WERI-Rb-1 (cell line): ENCODE measurements at regions not wholly inside any gene's neighbourhood (a gene's known extent, or its start where the extent isn't known, plus 50 kb on each side); places are given as distances from the start of the nearest gene placed in this dataset.
"Not testable (repeated sequence)": the region's sequence is repeated elsewhere in the genome, so short reads cannot be mapped to it uniquely, and the experiment has no call there.

Experiments used
- DNase-seq: peaks from one replicate; pipeline ENCODE4 v3.0.0-alpha.2; 2020
- H3K27ac ChIP-seq: fragments of 250-450 bp; sonication (Bioruptor Pico); 2 replicates; pipeline ENCODE4 v1.5.1; 2020; ENCODE audit warnings: mild to moderate bottlenecking, moderate library complexity
- H3K27me3 ChIP-seq: fragments of 250-450 bp; sonication (Bioruptor Pico); 2 replicates; pipeline ENCODE4 v1.5.1; 2021; ENCODE audit warnings: mild to moderate bottlenecking, low read depth, moderate library complexity; ENCODE audit not compliant: insufficient read depth, severe bottlenecking
- H3K36me3 ChIP-seq: fragments of 250-450 bp; sonication (Bioruptor Pico); 2 replicates; pipeline ENCODE4 v1.5.1; 2020; ENCODE audit warnings: mild to moderate bottlenecking, moderate library complexity
- H3K4me3 ChIP-seq: 2 replicates; pipeline ENCODE4 v1.5.1; 2011; ENCODE audit warnings: low read depth, mild to moderate bottlenecking, control low read depth, low read length
- H3K9me3 ChIP-seq: fragments of 250-450 bp; sonication (Bioruptor Pico); 2 replicates; pipeline ENCODE4 v1.5.1; 2021; ENCODE audit warnings: mild to moderate bottlenecking, moderate library complexity; ENCODE audit not compliant: severe bottlenecking
- TF ChIP-seq, protein P1 (sequence below): IDR thresholded peaks from 2 replicates; pipeline ENCODE4 v1.5.1; 2011; ENCODE audit warnings: low read depth, mild to moderate bottlenecking, control low read depth, inconsistent platforms, low read length

DNA sequence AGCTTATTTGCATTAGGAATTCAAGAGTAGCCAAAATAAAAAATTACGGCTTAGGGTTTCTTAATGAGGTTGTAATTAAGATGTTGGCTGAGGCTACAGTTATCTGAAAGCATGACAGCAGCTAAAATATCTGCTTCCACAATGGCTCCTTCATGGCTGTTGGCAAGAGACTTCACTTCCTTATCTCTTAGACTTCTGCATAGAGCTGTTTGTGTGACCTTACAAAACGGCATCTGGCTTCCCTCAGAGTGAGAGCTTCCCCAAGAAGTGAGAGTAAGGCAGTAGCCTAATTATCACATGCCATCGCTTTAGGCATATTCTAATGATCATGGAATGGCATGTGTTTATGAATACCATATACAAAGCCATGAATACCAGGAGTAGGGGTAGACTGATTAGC, 57.6 kb downstream of the CCDC59 start:
- Histone ChIP-seq H3K9me3 (no peaks in the 10 kb centered on the region), H3K27me3 (no peaks in the 10 kb centered on the region), H3K36me3 (no peaks in the 10 kb centered on the region), H3K27ac (no peak overlapping the region), H3K4me3 (no peak overlapping the region)
- TF ChIP-seq, protein P1, sequence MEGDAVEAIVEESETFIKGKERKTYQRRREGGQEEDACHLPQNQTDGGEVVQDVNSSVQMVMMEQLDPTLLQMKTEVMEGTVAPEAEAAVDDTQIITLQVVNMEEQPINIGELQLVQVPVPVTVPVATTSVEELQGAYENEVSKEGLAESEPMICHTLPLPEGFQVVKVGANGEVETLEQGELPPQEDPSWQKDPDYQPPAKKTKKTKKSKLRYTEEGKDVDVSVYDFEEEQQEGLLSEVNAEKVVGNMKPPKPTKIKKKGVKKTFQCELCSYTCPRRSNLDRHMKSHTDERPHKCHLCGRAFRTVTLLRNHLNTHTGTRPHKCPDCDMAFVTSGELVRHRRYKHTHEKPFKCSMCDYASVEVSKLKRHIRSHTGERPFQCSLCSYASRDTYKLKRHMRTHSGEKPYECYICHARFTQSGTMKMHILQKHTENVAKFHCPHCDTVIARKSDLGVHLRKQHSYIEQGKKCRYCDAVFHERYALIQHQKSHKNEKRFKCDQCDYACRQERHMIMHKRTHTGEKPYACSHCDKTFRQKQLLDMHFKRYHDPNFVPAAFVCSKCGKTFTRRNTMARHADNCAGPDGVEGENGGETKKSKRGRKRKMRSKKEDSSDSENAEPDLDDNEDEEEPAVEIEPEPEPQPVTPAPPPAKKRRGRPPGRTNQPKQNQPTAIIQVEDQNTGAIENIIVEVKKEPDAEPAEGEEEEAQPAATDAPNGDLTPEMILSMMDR, result no peak
- DNase-seq, result no peak

DNA sequence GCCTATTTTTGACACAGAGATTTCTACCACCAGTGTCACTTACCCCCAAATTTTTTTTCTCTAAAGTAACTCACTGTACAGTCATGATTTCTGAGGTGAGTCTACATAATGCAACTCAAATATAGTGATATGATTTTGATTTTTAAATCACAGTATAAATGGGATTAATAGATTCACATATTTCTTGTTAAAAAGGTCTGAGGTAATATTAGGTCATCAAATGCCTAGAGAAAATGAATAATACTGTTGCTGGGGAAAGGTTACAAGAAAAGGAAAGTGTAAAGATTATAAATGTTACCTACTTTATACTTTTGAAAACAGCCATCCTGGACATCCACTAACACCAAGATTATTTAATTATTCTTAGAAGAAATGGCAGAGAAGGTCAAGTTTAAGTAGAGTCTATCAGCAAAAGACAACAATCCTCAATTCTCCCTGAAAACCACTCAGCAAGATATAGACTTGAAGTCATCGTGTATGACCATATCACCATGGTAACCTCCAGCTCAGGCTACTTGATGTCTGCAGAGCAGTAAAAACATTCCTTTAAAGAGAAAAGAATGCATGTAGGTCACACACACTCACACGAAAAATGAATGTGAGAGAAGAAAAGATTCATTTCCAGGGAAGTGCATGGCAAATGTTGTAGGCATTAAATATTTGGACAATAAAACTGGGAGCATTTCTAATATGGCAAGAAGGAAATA, 58.7 kb downstream of the CCDC59 start:
- no peaks in the 10 kb centered on the region for H3K36me3 ChIP-seq
- H3K27me3 ChIP-seq, result no peaks in the 10 kb centered on the region
- H3K9me3 ChIP-seq, result no peaks in the 10 kb centered on the region
- TF ChIP-seq, protein P1, result no peak
- H3K4me3 ChIP-seq, result no peak overlapping the region
- H3K27ac ChIP-seq, result no peak overlapping the region
- DNase-seq, result no peak

DNA sequence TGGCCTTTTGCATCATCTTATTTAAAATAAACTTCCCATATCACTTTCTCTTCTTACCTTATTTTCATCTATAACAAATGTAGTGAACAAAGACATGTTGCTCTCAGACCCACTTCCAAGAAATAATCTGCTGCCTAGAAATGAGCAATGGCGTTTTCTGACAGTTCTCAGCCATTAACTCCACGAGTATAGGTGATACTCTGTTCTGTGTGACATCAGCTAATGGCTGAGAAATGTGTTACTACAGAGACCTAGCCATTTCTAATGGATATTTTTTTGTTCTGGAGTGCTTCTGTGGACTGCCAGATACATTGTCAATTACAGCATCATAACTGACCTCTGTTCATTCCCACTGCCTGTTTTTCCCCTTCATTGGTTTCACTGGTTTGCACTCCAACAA, 67.8 kb downstream of the CCDC59 start:
- no peak overlapping the region for H3K27ac ChIP-seq
- H3K9me3 ChIP-seq, result no peaks in the 10 kb centered on the region
- no peaks in the 10 kb centered on the region for H3K36me3 ChIP-seq
- TF ChIP-seq, protein P1, result no peak
- DNase-seq, result no peak
- H3K4me3 ChIP-seq, result no peak overlapping the region
- no peaks in the 10 kb centered on the region for H3K27me3 ChIP-seq

DNA sequence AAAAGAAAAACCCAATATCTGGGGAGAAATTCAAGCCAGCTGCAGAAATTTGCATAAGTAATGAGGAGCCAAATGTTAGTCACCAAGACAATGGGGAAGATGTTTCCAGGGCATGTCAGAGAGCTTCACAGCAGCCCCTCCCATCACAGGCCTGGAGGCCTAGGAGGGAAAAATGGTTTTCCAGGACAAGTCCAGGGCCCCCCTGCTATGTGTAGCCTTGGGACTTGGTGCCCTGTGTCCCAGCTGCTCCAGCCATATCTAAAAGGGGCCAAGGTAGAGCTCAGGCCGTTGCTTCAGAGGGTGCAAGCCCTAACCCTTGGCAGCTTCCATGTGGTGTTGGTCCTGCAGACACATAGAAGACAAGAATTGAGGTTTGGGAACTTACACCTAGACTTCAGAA, 76.9 kb downstream of the CCDC59 start:
- not testable (repeated sequence) for H3K27me3 ChIP-seq, H3K27ac ChIP-seq, H3K4me3 ChIP-seq, H3K36me3 ChIP-seq, DNase-seq, H3K9me3 ChIP-seq

DNA sequence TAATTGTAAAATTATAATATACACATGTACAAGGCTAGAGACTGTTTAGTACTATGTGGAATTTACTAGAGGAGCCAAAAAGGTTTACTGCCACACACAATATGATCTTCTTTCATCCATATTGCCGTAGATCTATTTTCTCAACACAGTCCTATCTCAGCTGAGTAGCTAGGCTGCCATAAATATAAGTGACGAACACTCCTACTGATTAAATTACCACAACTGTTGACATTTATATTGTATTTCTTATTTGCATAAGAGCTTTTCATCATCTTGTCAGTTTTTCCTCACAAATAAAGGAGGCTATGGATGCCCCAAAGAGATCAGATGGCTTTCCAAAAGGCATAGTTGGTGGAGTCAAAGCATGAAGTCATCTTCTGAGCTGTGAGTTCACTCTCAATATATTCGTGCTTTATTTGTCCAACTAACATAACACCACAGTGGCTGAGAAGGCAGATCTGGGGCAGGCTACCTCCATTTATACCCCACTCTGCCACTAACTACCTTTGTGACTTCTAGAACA, 78.6 kb downstream of the CCDC59 start:
- Histone ChIP-seq H3K27me3 (no peaks in the 10 kb centered on the region), H3K4me3 (no peak overlapping the region), H3K9me3 (no peaks in the 10 kb centered on the region), H3K36me3 (no peaks in the 10 kb centered on the region), H3K27ac (no peak overlapping the region)
- no peak for DNase-seq
- TF ChIP-seq, protein P1, result no peak

DNA sequence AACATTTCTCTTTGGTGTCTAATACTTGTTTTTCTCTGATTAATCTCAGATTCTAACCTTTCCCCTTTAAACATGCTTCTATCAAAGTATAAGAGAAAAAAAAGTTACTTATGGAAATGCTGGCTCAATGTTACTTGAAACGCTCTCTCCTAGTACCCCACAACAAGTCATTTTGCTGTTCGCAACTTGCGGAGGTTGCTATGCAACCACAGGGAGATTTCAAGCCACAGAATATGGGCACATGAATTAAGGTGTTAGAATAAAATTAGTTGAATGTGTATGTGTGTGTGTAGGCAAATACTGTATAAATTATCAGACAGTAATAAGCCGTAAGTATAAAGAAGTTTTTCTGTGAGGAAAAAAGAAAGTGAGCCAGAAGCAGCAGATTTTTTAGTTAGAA, 80.6 kb downstream of the CCDC59 start:
- H3K27ac ChIP-seq, result no peak overlapping the region
- H3K27me3 ChIP-seq, result no peaks in the 10 kb centered on the region
- H3K36me3 ChIP-seq, result no peaks in the 10 kb centered on the region
- no peak for DNase-seq
- no peaks in the 10 kb centered on the region for H3K9me3 ChIP-seq
- H3K4me3 ChIP-seq, result no peak overlapping the region
- TF ChIP-seq, protein P1, result no peak
